Pancreas (tissue), 10 donors: ENCODE measurements at regions not wholly inside any gene's neighbourhood (a gene's known extent, or its start where the extent isn't known, plus 50 kb on each side); places are given as distances from the start of the nearest gene placed in this dataset.

ENCODE experiments used
- ATAC-seq, 4 donors: fragments of 200-7000 bp; cut with Tn5 transposase; one replicate each; pipeline versions ENCODE4 v1.8.0 to v1.9.1; 2020; ENCODE audit warnings: mild to moderate bottlenecking in 4 of 4, moderate library complexity in 4 of 4
- DNase-seq, 6 donors: peaks; one replicate each; pipeline ENCODE4 v3.0.0-alpha.2; 2020
- FAIRE-seq: peaks from 2 replicates; lab custom pipeline; 2012; peaks lifted over from hg19 to GRCh38; lab: Jason Lieb, UNC
- H3K27ac ChIP-seq, 4 donors: fragments of 200-600 bp; sonication (generic); 1 replicate in 3 of 4; 2 replicates in 1 of 4; pipeline versions ENCODE4 v1.5.0 to v1.8.0; 2020
- H3K27me3 ChIP-seq, 4 donors: fragments of 200-600 bp; one replicate each; pipeline ENCODE4 v1.8.0; 2021
- H3K36me3 ChIP-seq, 3 donors: fragments of 200-600 bp; sonication (generic) in 1 of 3; one replicate each; pipeline versions ENCODE4 v1.5.0 to v1.8.0; 2020 to 2021
- H3K4me1 ChIP-seq, 3 donors: fragments of 200-600 bp; one replicate each; pipeline ENCODE4 v1.8.0; 2021
- H3K4me3 ChIP-seq, 4 donors: fragments of 200-600 bp; sonication (generic) in 2 of 4; one replicate each; pipeline versions ENCODE4 v1.5.0 to v1.8.0; 2020 to 2021
- H3K9me3 ChIP-seq, 4 donors: fragments of 200-600 bp; one replicate each; pipeline ENCODE4 v1.8.0; 2021
- WGBS, 2 donors: extraction: QIAGEN DNeasy Blood & Tissue Kit; methylation state at CpG; one replicate each; pipeline ENCODE4 v1.1.7; 2013; 5-methylcytosine and 5-hydroxymethylcytosine counted together
- intact Hi-C, 3 donors: fragments of 100-400 bp; cut with DNase I; formaldehyde crosslinking; loops; one replicate each; pipeline versions ENCODE4 v1.11.1 to v1.14.2; 2022
- TF ChIP-seq, protein P1 (sequence below), 4 donors: fragments of 200-600 bp; sonication (generic) in 3 of 4; IDR thresholded peaks; one replicate each; pipeline versions ENCODE4 v1.5.0 to v1.8.0; 2021; ENCODE audit warnings: antibody characterized with exemption in 4 of 4
- donor health status: healthy with polysubstance abuse.
- donor health status: DM: no; HTN: no; CAD: no; lungs with moderate emphysema.
- donor health status: DM: no; HTN: no; CAD: no.
- donor health status: control.
- donor health status: control.
- donor health status: Bipolar disorder and iron deficiency.
- donor health status: DM: yes; HTN: yes; CAD: no.
- donor health status: DM: no; HTN: no; CAD: no.
- donor health status: DM: no; HTN: no; CAD: no.
- donor health status: DM: yes; HTN: yes; CAD: no.

DNA sequence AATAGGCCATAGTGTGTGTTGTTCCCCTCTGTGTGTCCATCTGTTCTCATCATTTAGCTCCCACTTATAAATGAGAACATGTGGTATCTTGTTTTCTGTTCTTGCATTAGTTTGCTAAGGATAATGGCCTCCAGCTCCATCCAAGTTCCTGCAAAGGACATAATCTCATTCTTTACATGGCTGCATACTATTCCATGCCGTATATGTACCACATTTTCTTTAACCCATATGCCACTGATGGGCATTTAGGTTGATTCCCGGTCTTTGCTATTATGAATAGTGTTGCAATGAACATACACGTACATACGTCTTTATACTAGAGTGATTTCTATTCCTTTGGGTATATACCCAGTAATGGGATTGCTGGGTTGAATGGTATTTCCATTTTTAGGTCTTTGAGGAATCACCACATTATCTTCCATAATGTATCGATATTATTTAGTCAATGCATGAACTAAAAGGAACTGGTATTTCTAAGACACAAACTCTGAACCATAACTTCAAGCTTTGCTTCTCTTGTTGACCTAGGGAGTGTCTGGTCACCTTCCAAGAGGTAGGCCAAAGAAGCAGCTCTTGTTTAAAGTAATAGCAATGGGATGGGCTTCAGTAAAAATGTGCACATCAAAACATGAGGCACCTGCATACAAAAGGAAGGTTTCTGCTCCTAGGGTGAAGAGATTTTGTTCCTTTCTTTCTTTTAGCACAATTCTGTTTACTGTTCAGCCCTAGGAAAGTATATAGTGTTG, 343.0 kb upstream of the ARID1B start:
- 87 to 95% methylated on average over 5 of the region's 5 CpGs for WGBS, 2 donors
- no peak for FAIRE-seq

DNA sequence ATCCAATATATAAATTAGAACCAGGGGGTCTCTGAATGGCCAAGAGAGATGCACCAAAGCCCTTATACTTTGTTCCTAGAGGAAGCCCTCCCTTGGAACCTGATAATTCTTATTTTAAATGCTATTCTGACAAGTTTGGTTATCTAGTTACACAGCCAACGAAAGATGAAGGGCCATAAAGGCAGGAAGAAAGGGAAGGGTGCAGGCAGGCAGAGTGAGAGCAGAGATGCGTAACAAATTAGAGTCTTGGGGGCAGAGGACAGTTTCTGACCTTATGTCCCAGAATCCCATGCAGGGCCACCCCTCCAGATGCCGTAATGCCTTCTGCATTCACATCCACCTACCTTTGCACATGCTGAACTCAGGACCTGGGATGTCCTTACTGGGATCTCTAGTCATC, 344.6 kb upstream of the ARID1B start:
- no peak for FAIRE-seq
- intact Hi-C loops: no loop called here

More for the DNA sequence above, 343.0 kb upstream of the ARID1B start:
- ATAC-seq: no peak
- H3K4me1 ChIP-seq: peaks cover 0 to 5% (median 0%) of the 10 kb centered on the region in 3 donors
- intact Hi-C loops: no loop called here
- H3K27me3 ChIP-seq: no peaks in the 10 kb centered on the region
- no peak overlapping the region for H3K4me3 ChIP-seq
- no peaks in the 10 kb centered on the region for H3K36me3 ChIP-seq
- H3K27ac ChIP-seq: no peak overlapping the region
- no peaks in the 10 kb centered on the region for H3K9me3 ChIP-seq
- DNase-seq: no peak
- TF ChIP-seq, protein P1, sequence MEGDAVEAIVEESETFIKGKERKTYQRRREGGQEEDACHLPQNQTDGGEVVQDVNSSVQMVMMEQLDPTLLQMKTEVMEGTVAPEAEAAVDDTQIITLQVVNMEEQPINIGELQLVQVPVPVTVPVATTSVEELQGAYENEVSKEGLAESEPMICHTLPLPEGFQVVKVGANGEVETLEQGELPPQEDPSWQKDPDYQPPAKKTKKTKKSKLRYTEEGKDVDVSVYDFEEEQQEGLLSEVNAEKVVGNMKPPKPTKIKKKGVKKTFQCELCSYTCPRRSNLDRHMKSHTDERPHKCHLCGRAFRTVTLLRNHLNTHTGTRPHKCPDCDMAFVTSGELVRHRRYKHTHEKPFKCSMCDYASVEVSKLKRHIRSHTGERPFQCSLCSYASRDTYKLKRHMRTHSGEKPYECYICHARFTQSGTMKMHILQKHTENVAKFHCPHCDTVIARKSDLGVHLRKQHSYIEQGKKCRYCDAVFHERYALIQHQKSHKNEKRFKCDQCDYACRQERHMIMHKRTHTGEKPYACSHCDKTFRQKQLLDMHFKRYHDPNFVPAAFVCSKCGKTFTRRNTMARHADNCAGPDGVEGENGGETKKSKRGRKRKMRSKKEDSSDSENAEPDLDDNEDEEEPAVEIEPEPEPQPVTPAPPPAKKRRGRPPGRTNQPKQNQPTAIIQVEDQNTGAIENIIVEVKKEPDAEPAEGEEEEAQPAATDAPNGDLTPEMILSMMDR (IDR thresholded peaks at IDR 0.05): no peak

DNA sequence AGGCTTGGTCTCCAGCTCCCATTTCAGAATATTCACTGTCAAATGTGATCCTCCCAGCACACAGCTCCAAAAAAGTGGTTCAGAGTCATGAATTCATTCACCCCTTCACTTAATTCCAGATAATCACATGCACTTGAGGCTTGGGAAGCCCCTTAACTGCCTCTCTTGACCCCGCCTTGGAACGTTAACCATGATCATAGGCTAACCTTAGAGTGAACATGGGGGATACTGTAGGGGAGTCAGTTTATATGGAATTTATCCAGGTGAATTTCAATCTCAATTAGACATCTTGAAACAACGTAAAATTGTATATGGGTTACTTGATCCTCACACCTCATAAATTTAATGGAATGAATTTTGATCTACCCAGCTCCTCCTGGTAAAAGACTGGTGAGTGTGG, 346.8 kb upstream of the ARID1B start:
- Histone ChIP-seq H3K36me3 (no peaks in the 10 kb centered on the region), H3K27ac (no peak overlapping the region), H3K4me1 (no peaks in the 10 kb centered on the region), H3K27me3 (no peaks in the 10 kb centered on the region), H3K9me3 (no peaks in the 10 kb centered on the region), H3K4me3 (no peak overlapping the region)
- 47 to 88% methylated on average over 3 of the region's 3 CpGs for WGBS, 2 donors
- intact Hi-C loops: no loop called here
- DNase-seq (no peak), FAIRE-seq (no peak), ATAC-seq (no peak)
- TF ChIP-seq, protein P1 (IDR thresholded peaks at IDR 0.05): no peak

More for the DNA sequence above, 344.6 kb upstream of the ARID1B start:
- Histone ChIP-seq H3K4me3 (no peak overlapping the region), H3K4me1 (peaks cover 0 to 3% (median 0%) of the 10 kb centered on the region in 3 donors), H3K27me3 (no peaks in the 10 kb centered on the region), H3K9me3 (no peaks in the 10 kb centered on the region), H3K27ac (no peak overlapping the region), H3K36me3 (no peaks in the 10 kb centered on the region)
- ATAC-seq (no peak), DNase-seq (no peak)
- 77 to 81% methylated on average over 3 of the region's 3 CpGs for WGBS, 2 donors
- TF ChIP-seq, protein P1 (IDR thresholded peaks at IDR 0.05): no peak

- TF ChIP-seq, protein P1 (IDR thresholded peaks at IDR 0.05): no peak
- FAIRE-seq (no peak), DNase-seq (peak in 1 of 6 donors; percentile 19), ATAC-seq (peak in 2 of 4 donors; percentile 55 to 81)
- Histone ChIP-seq H3K27ac (no peak overlapping the region), H3K4me3 (no peak overlapping the region), H3K4me1 (no peaks in the 10 kb centered on the region), H3K27me3 (no peaks in the 10 kb centered on the region), H3K36me3 (no peaks in the 10 kb centered on the region), H3K9me3 (no peaks in the 10 kb centered on the region)
- intact Hi-C loops: no loop called here
- WGBS, 2 donors: 37 to 59% methylated on average over 2 of the region's 2 CpGs
These were observed 349.8 kb upstream of the ARID1B start for GRCh38 chr6:156427345-156427744.

DNA sequence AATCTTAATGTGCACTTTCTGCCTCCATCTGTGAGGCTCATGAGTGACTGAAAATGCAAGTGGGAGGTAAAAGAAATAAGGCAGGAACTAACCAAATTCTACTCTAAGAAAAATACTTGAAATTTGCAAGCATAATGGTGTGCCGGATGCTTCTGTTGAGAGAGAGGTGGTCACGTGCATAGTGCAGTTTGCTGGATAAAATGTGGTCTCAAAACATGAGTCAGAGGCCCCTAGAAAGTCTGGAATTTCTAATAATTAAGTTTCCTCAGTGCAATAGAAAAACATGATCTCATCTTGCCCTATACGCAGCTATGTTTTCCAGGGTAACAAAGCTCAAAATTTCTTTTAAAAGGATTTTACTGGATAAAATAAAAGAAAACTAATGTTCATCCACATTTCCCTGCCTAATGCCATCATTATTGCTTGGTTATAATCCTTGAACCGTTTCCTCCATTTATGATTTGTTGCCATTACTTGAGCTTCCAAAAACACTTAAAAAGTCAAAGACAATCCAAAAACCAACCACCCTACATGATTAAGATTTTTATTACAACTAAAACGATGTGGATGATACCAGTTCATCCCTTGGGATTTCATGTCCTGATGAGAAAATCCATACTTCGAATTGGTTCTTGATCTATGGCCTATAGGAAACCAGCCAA, 351.7 kb upstream of the ARID1B start:
- FAIRE-seq: no peak
- 59 to 69% methylated on average over 6 of the region's 6 CpGs for WGBS, 2 donors
- no peaks in the 10 kb centered on the region for H3K27me3 ChIP-seq
- no peaks in the 10 kb centered on the region for H3K9me3 ChIP-seq
- no peaks in the 10 kb centered on the region for H3K36me3 ChIP-seq
- TF ChIP-seq, protein P1 (IDR thresholded peaks at IDR 0.05): no peak
- no peak overlapping the region for H3K4me3 ChIP-seq
- peak overlapping the region in 1 of 4 donors; percentile 14 for H3K27ac ChIP-seq
- intact Hi-C loops: no loop called here
- H3K4me1 ChIP-seq: no peaks in the 10 kb centered on the region
- peak in 1 of 4 donors; percentile 13 for ATAC-seq
- DNase-seq: no peak
